Pons (tissue), 1 donor: ENCODE measurements at regions not wholly inside any gene's neighbourhood (a gene's known extent, or its start where the extent isn't known, plus 50 kb on each side); places are given as distances from the start of the nearest gene placed in this dataset.
"Not testable (repeated sequence)": the region's sequence is repeated elsewhere in the genome, so short reads cannot be mapped to it uniquely, and the experiment has no call there.

ENCODE experiments used
- DNase-seq: peaks from one replicate; pipeline ENCODE4 v3.0.0-alpha.2; 2016; ENCODE audit warnings: low spot score

DNA sequence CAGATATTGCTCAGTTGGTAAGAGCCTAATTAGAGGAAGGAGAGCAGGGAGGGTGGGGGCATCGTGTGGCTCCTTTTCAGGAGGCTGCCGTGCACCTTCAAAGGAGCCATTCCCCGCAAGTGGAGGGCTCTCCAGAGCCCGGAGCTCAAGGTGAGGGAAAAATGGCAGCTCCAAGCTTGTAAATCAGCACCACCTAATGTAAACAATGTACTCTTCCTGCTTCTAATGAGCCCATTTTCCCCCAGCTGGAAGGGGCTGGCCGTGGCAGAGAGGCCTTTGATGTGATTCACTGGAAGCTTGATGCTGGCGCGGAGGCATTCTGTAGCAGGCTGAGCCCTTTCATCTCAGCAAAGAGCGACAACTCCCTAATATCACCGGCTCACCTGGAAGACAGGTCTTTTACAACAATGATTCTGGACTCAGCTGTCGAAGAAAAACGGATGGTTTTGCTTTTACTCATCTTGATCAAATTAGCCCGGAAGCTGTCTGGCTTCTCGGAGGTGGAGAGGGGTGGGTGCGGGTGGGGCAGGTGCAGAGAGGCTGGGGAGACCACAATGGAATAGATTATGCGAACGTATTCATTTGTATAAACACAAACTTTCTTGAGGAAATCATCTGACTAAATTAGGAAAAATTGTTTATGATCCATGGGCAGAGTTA lies 112.5 kb downstream of the RRAGC start:
- no peak for DNase-seq

GRCh38 chr1:38746402-38746935 lies 113.1 kb downstream of the RRAGC start:
- no peak for DNase-seq

- DNase-seq: no peak
These were observed 113.8 kb downstream of the RRAGC start for GRCh38 chr1:38745476-38746401.

- no peak for DNase-seq
These were observed 114.9 kb downstream of the RRAGC start for GRCh38 chr1:38744452-38745350.

GRCh38 chr1:38743184-38743583 lies 116.4 kb downstream of the RRAGC start:
- DNase-seq: no peak

DNA sequence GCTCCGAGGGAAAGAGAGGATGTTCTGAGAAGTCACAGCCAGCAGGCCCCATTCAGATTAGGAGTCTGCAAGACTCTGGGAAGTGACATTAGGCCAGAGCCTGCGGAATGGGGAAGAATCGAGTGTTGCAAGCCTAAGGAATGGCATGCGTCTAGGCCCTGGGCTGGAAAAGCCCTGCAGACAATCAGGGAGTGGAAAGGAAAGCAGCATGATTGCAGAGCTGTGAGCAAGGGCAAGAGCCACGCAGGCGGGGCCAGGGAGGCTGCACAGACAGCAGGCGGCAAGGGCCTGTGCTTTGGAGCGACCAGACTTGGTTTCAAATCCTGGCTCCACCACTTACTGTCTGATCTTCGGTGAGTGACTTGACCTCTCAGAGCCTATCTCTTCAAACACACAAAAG lies 118.2 kb downstream of the RRAGC start:
- DNase-seq: no peak

DNA sequence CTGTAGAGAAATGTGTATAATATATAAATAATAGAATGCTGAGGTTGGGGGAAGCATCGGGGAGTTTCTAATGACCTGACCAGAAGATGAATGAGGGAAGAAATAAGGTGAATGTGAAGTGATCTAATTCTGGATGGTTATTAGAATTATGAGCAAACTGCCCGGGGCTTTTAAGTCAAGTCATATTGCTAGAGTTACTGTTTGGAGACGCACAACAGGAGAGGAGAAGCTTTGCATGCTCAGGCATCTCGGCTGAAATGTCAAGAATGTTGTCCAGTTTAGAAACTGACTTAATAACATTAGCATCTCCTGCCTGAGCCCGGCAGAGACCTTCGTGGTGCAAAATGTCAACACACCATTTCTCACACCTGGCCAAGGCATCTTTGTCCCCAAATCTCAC lies 119.1 kb downstream of the RRAGC start:
- DNase-seq: no peak

DNA sequence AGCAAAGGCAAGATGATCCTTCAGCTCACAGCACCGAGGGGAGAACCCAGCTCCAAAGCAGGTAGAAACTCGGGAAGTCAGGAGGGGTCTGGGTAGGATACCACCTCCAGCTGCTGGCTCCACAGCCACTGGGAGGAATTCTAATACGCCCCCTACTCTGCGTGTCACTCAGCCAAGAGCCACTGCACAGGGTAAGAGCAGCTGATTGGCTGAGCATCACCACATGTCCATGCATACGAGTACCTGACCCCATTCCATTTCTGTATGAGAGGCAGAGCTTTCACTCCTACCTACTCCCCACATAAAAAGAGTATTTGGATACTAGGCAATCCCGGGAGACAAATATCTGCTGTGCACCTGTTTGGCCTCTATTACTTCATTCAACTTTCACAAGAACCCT lies 121.4 kb downstream of the RRAGC start:
- DNase-seq: no peak

GRCh38 chr1:38736399-38736798 lies 123.2 kb downstream of the RRAGC start:
- DNase-seq: no peak

DNA sequence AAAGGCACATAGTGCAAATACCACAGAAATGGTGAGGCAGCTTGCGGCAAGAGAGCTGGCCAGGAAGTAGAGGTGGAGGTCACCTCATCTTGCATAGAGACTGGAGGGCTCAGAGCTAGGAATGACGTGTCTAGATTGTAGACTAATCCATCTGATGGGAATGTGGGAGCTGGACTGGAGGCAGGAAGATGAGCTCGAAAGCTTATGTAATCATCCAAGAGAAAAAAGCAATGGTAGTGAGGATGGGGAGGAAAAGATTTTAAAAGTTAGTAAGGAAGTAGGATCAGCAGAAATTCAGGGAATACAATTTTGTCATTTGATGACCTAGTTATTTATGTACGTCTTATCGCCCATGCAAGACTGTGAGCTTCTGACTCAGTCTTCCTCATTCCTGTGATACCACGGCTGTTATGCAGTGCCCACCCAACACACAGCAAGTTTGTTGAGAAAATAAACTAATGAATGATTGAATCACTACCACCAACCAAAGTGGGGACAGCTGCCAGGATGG lies 123.9 kb downstream of the RRAGC start:
- DNase-seq: no peak

DNA sequence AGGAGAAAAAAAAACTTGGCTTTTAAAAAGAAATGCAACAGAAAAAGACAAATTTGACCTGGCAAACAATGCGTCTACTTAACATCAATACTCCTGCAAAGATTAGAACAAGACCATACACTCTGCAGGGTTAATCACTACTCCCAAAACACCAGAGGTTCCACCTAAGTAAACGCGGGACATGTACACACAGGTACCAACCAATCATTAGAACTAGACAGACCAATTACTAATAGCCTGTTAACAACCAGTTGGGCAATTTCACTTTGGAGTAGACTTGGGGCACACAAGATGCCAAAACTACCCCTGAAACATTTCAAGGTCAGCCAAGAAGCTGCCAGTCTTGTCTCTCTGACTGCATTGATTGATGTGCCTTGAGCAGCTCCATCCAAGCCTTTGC lies 125.8 kb downstream of the RRAGC start:
- DNase-seq: no peak

- no peak for DNase-seq
These were observed 128.8 kb downstream of the RRAGC start for GRCh38 chr1:38730511-38731397.

GRCh38 chr1:38728585-38728908 lies 131.0 kb downstream of the RRAGC start:
- no peak for DNase-seq

GRCh38 chr1:38727684-38728584 lies 131.6 kb downstream of the RRAGC start:
- DNase-seq: peak; percentile 21

DNA sequence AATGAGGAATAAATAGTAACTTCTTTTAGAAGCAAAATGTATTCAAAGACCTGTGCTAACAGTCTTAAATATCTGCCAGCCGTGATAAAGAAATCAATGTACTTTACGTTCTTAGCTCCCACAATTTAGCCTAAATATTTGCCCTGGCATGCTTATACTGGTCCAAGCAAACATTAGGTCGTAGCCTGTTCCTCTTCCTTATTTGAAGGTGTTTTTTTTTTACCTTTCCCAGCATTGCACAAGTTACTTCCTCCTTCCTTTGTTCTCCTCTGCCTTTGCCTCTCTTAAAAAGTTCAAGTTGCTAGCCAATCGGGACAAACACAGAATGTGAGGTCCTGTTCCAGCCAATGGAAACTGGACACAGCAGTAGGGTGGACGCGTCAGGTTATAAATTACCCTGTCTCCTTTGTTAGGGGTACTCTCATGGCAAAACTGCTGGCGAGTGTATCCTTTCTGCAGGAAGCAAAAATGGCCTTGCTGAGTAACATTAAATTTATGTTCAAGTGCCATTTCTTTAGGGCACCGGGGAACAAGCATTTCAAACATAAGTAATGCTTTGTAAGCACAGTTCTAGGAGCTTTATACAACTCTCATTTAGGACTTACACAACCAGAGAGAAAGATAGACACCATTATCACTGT lies 134.1 kb downstream of the RRAGC start:
- not testable (repeated sequence) for DNase-seq

- no peak for DNase-seq
These were observed 135.1 kb downstream of the RRAGC start for GRCh38 chr1:38724160-38725131.

- no peak for DNase-seq
These were observed 137.8 kb downstream of the RRAGC start for GRCh38 chr1:38721816-38722215.

DNA sequence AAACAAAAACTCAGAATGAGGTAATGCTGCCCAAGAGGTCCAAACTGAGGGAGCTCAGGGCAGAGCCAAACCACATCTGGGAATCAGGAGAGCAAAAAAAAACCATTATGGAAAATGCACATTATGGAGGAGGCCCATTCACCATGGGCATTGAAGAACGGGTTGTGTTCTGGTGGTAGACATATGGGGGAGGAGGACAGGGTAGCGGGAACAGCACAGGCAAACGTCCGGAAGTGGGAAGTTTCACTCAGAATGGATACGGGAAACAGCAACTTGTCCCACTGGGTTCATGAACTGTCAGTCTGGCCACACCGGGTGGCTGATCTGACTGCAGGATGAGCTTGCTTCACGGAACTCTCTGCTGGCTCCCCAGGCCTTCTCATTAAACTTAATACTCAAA lies 139.7 kb downstream of the RRAGC start:
- no peak for DNase-seq
